D721Med (cell line): ENCODE measurements at regions not wholly inside any gene's neighbourhood (a gene's known extent, or its start where the extent isn't known, plus 50 kb on each side); places are given as distances from the start of the nearest gene placed in this dataset.

ENCODE experiments used
- DNase-seq: peaks from one replicate; pipeline ENCODE4 v3.0.0; 2011; ENCODE audit warnings: low spot score; ENCODE audit not compliant: insufficient read length
- FAIRE-seq: peaks from 2 replicates; lab custom pipeline; 2011; peaks lifted over from hg19 to GRCh38; lab: Jason Lieb, UNC
- CTCF ChIP-seq: IDR thresholded peaks from 2 replicates; pipeline ENCODE4 v1.5.1; 2012; ENCODE audit warnings: mild to moderate bottlenecking, control low read depth; ENCODE audit not compliant: insufficient read depth; ENCODE audit errors: missing control alignments

- no peak for TF ChIP-seq CTCF
- no peak for FAIRE-seq
- DNase-seq, result no peak
Measured at GRCh38 chr11:57100638-57101331, 81.0 kb upstream of the LRRC55 start.

- FAIRE-seq (no peak), DNase-seq (no peak)
Measured at GRCh38 chr11:57103899-57104605, 77.7 kb upstream of the LRRC55 start.

DNA sequence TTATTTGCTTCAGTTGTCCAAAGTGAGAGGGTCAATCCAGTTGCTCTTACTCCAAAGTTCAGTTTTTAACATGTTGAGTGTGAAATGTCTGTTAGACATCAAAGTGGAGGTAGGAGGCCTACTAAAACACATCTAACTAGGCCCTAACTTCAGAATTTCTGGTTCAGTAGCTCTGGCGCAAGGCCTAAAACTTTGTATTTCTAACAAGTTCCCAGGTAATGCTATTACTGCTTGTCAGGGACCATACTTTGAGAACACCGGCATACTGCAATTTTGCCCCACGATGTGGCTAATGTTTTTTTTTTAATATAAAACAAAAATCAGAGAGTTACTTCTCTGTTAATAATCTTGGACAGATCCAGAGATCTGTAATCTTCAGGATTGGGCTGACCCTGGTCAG, 72.4 kb upstream of the LRRC55 start:
- no peak for FAIRE-seq
- DNase-seq, result no peak
- no peak for TF ChIP-seq CTCF

More at GRCh38 chr11:57103899-57104605, 77.7 kb upstream of the LRRC55 start:
- TF ChIP-seq CTCF, result no peak

GRCh38 chr11:57111619-57112018, 70.1 kb upstream of the LRRC55 start:
- FAIRE-seq (no peak), DNase-seq (no peak)
- no peak for TF ChIP-seq CTCF

GRCh38 chr11:57116654-57117053, 65.1 kb upstream of the LRRC55 start:
- DNase-seq (no peak), FAIRE-seq (no peak)
- peak; percentile 86 for TF ChIP-seq CTCF

- DNase-seq (no peak), FAIRE-seq (no peak)
- no peak for TF ChIP-seq CTCF
Measured at GRCh38 chr11:57120192-57120965, 61.4 kb upstream of the LRRC55 start.
